Skeletal muscle tissue (tissue), 3 donors: ENCODE measurements at regions not wholly inside any gene's neighbourhood (a gene's known extent, or its start where the extent isn't known, plus 50 kb on each side); places are given as distances from the start of the nearest gene placed in this dataset.
"Not testable (repeated sequence)": the region's sequence is repeated elsewhere in the genome, so short reads cannot be mapped to it uniquely, and the experiment has no call there.

Experiments used
- H3K27ac ChIP-seq: one replicate; pipeline ENCODE4 v1.7.0; 2013; ENCODE audit warnings: mild to moderate bottlenecking, low read depth, low read length, inconsistent platforms
- H3K27me3 ChIP-seq, 3 donors: one replicate each; pipeline ENCODE4 v1.7.0; 2013; ENCODE audit warnings: low read length in 3 of 3; ENCODE audit not compliant: control insufficient read depth in 3 of 3, insufficient read depth in 3 of 3
- H3K36me3 ChIP-seq, 3 donors: one replicate each; pipeline ENCODE4 v1.7.0; 2013; ENCODE audit warnings: low read length in 3 of 3; ENCODE audit not compliant: control insufficient read depth in 3 of 3, insufficient read depth in 3 of 3
- H3K4me1 ChIP-seq, 3 donors: one replicate each; pipeline ENCODE4 v1.7.0; 2013; ENCODE audit warnings: low read length in 3 of 3, mild to moderate bottlenecking in 3 of 3; ENCODE audit not compliant: control insufficient read depth in 3 of 3, insufficient read depth in 3 of 3
- H3K4me3 ChIP-seq, 3 donors: one replicate each; pipeline ENCODE4 v1.7.0; 2013; ENCODE audit warnings: low read length in 3 of 3
- H3K9ac ChIP-seq, 3 donors: one replicate each; pipeline ENCODE4 v1.7.0; 2013; ENCODE audit warnings: low read length in 3 of 3, mild to moderate bottlenecking in 3 of 3, moderate library complexity in 2 of 3, low read depth in 1 of 3
- H3K9me3 ChIP-seq, 3 donors: one replicate each; pipeline ENCODE4 v1.7.0; 2013; ENCODE audit warnings: low read length in 3 of 3; ENCODE audit not compliant: control insufficient read depth in 3 of 3
- donor health status: Osteomylitis.

GRCh38 chr2:182649316-182649715 is 66.7 kb upstream of the DNAJC10 start:
- Histone ChIP-seq H3K4me1 (no peaks in the 10 kb centered on the region), H3K27me3 (no peaks in the 10 kb centered on the region)

GRCh38 chr2:182650704-182651103 is 65.4 kb upstream of the DNAJC10 start:
- Histone ChIP-seq H3K9ac (no peak overlapping the region), H3K4me3 (no peak overlapping the region)

More at GRCh38 chr2:182649316-182649715, 66.7 kb upstream of the DNAJC10 start:
- no peak overlapping the region for H3K27ac ChIP-seq
- H3K9ac ChIP-seq: no peak overlapping the region
- no peaks in the 10 kb centered on the region for H3K36me3 ChIP-seq
- H3K4me3 ChIP-seq: no peak overlapping the region
- H3K9me3 ChIP-seq: no peaks in the 10 kb centered on the region

GRCh38 chr2:182652326-182652725 is 63.7 kb upstream of the DNAJC10 start:
- Histone ChIP-seq H3K27ac (no peak overlapping the region), H3K4me3 (no peak overlapping the region), H3K27me3 (no peaks in the 10 kb centered on the region), H3K9ac (no peak overlapping the region), H3K36me3 (no peaks in the 10 kb centered on the region), H3K4me1 (no peaks in the 10 kb centered on the region), H3K9me3 (no peaks in the 10 kb centered on the region)

More at GRCh38 chr2:182650704-182651103, 65.4 kb upstream of the DNAJC10 start:
- Histone ChIP-seq H3K27me3 (no peaks in the 10 kb centered on the region), H3K36me3 (no peaks in the 10 kb centered on the region), H3K9me3 (no peaks in the 10 kb centered on the region), H3K4me1 (no peaks in the 10 kb centered on the region), H3K27ac (no peak overlapping the region)

- Histone ChIP-seq H3K4me3 (no peak overlapping the region), H3K27me3 (no peaks in the 10 kb centered on the region), H3K27ac (no peak overlapping the region), H3K36me3 (no peaks in the 10 kb centered on the region), H3K9ac (no peak overlapping the region), H3K9me3 (no peaks in the 10 kb centered on the region), H3K4me1 (no peaks in the 10 kb centered on the region)
Measured at GRCh38 chr2:182655750-182656149, 60.3 kb upstream of the DNAJC10 start.

GRCh38 chr2:182664212-182664611 is 51.8 kb upstream of the DNAJC10 start:
- Histone ChIP-seq H3K36me3 (no peaks in the 10 kb centered on the region), H3K4me1 (no peaks in the 10 kb centered on the region), H3K4me3 (no peak overlapping the region), H3K27me3 (no peaks in the 10 kb centered on the region), H3K9me3 (no peaks in the 10 kb centered on the region), H3K27ac (no peak overlapping the region), H3K9ac (no peak overlapping the region)

GRCh38 chr2:182665500-182665899 is 50.6 kb upstream of the DNAJC10 start:
- H3K9me3 ChIP-seq, H3K27me3 ChIP-seq, H3K36me3 ChIP-seq, H3K4me1 ChIP-seq, H3K27ac ChIP-seq, H3K4me3 ChIP-seq, H3K9ac ChIP-seq: not testable (repeated sequence)
